GM19240 (cell line): ENCODE measurements at regions not wholly inside any gene's neighbourhood (a gene's known extent, or its start where the extent isn't known, plus 50 kb on each side); places are given as distances from the start of the nearest gene placed in this dataset.
"Not testable (repeated sequence)": the region's sequence is repeated elsewhere in the genome, so short reads cannot be mapped to it uniquely, and the experiment has no call there.

ENCODE experiments used
- DNase-seq: peaks from one replicate; pipeline ENCODE4 v3.0.0; 2011; ENCODE audit warnings: low spot score; ENCODE audit not compliant: insufficient read length

- no peak for DNase-seq
Measured at GRCh38 chr3:70507486-70507885, 195.0 kb upstream of the MDFIC2 start.

- DNase-seq, result no peak
Measured at GRCh38 chr3:70506775-70507174, 194.3 kb upstream of the MDFIC2 start.

- DNase-seq, result no peak
Measured at GRCh38 chr3:70501561-70501960, 189.1 kb upstream of the MDFIC2 start.

- no peak for DNase-seq
Measured at GRCh38 chr3:70488816-70489215, 176.4 kb upstream of the MDFIC2 start.

GRCh38 chr3:70488131-70488530, 175.7 kb upstream of the MDFIC2 start:
- DNase-seq, result no peak

GRCh38 chr3:70486414-70487017, 174.1 kb upstream of the MDFIC2 start:
- DNase-seq, result no peak

- no peak for DNase-seq
Measured at GRCh38 chr3:70476174-70476573, 163.7 kb upstream of the MDFIC2 start.

GRCh38 chr3:70471464-70472342, 159.3 kb upstream of the MDFIC2 start:
- no peak for DNase-seq

GRCh38 chr3:70466096-70466495, 153.7 kb upstream of the MDFIC2 start:
- no peak for DNase-seq

GRCh38 chr3:70464876-70465275, 152.4 kb upstream of the MDFIC2 start:
- no peak for DNase-seq

- DNase-seq, result no peak
Measured at GRCh38 chr3:70464465-70464864, 152.0 kb upstream of the MDFIC2 start.

- not testable (repeated sequence) for DNase-seq
Measured at GRCh38 chr3:70450220-70450619, 137.8 kb upstream of the MDFIC2 start.

- DNase-seq, result not testable (repeated sequence)
Measured at GRCh38 chr3:70435422-70435821, 123.0 kb upstream of the MDFIC2 start.

- no peak for DNase-seq
Measured at GRCh38 chr3:70433091-70433490, 120.7 kb upstream of the MDFIC2 start.

GRCh38 chr3:70431911-70432310, 119.5 kb upstream of the MDFIC2 start:
- DNase-seq, result no peak

- DNase-seq, result no peak
Measured at GRCh38 chr3:70426071-70426470, 113.6 kb upstream of the MDFIC2 start.

GRCh38 chr3:70421506-70421905, 109.1 kb upstream of the MDFIC2 start:
- DNase-seq, result no peak

- no peak for DNase-seq
Measured at GRCh38 chr3:70409018-70409417, 96.6 kb upstream of the MDFIC2 start.

GRCh38 chr3:70400194-70400593, 87.8 kb upstream of the MDFIC2 start:
- DNase-seq, result no peak

GRCh38 chr3:70393881-70394612, 81.6 kb upstream of the MDFIC2 start:
- DNase-seq, result no peak

- DNase-seq, result no peak
Measured at GRCh38 chr3:70392227-70392626, 79.8 kb upstream of the MDFIC2 start.

- DNase-seq, result no peak
Measured at GRCh38 chr3:70387889-70388288, 75.5 kb upstream of the MDFIC2 start.
